ENCODE measurements at regions not wholly inside any gene's neighbourhood (a gene's known extent, or its start where the extent isn't known, plus 50 kb on each side); places are given as distances from the start of the nearest gene placed in this dataset.

DNA sequence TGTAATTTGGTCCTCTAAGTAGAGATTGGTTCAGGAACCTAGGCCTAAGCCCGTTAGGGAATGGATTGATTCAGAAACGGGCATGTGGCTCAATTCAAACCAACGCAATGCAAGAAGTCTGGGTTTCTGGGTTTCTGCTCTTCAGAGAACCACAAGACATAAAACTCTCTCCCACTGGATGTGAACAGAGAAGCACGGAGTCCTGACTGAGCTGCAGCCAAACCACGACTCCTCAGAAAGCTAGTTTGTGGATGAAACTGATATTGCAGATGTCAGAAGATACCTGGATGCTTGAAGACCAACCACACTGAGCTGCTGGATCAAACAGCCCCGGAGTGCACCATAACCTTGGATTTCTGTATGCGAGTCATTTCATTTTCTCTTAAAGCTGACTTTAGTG is 50.0 kb downstream of the SOD2 start:
- no peak for TF ChIP-seq FOXP2 (optimal IDR thresholded peaks at IDR 0.05; ENCODE audit: borderline replicate concordance, extremely low read depth, extremely low read length, insufficient read depth)
- TF ChIP-seq, protein P1, sequence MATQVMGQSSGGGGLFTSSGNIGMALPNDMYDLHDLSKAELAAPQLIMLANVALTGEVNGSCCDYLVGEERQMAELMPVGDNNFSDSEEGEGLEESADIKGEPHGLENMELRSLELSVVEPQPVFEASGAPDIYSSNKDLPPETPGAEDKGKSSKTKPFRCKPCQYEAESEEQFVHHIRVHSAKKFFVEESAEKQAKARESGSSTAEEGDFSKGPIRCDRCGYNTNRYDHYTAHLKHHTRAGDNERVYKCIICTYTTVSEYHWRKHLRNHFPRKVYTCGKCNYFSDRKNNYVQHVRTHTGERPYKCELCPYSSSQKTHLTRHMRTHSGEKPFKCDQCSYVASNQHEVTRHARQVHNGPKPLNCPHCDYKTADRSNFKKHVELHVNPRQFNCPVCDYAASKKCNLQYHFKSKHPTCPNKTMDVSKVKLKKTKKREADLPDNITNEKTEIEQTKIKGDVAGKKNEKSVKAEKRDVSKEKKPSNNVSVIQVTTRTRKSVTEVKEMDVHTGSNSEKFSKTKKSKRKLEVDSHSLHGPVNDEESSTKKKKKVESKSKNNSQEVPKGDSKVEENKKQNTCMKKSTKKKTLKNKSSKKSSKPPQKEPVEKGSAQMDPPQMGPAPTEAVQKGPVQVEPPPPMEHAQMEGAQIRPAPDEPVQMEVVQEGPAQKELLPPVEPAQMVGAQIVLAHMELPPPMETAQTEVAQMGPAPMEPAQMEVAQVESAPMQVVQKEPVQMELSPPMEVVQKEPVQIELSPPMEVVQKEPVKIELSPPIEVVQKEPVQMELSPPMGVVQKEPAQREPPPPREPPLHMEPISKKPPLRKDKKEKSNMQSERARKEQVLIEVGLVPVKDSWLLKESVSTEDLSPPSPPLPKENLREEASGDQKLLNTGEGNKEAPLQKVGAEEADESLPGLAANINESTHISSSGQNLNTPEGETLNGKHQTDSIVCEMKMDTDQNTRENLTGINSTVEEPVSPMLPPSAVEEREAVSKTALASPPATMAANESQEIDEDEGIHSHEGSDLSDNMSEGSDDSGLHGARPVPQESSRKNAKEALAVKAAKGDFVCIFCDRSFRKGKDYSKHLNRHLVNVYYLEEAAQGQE (IDR thresholded peaks at IDR 0.05; ENCODE audit: insufficient read depth in 1 of 2, low read depth in 2 of 2, low read length in 2 of 2), result no peak
- no peak for TF ChIP-seq SIN3A (IDR thresholded peaks at IDR 0.05; ENCODE audit: borderline replicate concordance, insufficient read depth, low read length)
- no peak for TF ChIP-seq TAF1 (IDR thresholded peaks at IDR 0.05; ENCODE audit: borderline replicate concordance, insufficient read depth, low read length)
- no peak for TF ChIP-seq POLR2AphosphoS5 (IDR thresholded peaks at IDR 0.05; ENCODE audit: low read depth, low read length)

- TF ChIP-seq TAF1 (IDR thresholded peaks at IDR 0.05; ENCODE audit: borderline replicate concordance, insufficient read depth, low read length) (no peak), FOXP2 (optimal IDR thresholded peaks at IDR 0.05; ENCODE audit: borderline replicate concordance, extremely low read depth, extremely low read length, insufficient read depth) (no peak), POLR2AphosphoS5 (IDR thresholded peaks at IDR 0.05; ENCODE audit: low read depth, low read length) (no peak), SIN3A (IDR thresholded peaks at IDR 0.05; ENCODE audit: borderline replicate concordance, insufficient read depth, low read length) (no peak)
- TF ChIP-seq, protein P1 (IDR thresholded peaks at IDR 0.05; ENCODE audit: insufficient read depth in 1 of 2, low read depth in 2 of 2, low read length in 2 of 2), result no peak
Observed at GRCh38 chr6:159642481-159642880, 50.6 kb downstream of the SOD2 start.

DNA sequence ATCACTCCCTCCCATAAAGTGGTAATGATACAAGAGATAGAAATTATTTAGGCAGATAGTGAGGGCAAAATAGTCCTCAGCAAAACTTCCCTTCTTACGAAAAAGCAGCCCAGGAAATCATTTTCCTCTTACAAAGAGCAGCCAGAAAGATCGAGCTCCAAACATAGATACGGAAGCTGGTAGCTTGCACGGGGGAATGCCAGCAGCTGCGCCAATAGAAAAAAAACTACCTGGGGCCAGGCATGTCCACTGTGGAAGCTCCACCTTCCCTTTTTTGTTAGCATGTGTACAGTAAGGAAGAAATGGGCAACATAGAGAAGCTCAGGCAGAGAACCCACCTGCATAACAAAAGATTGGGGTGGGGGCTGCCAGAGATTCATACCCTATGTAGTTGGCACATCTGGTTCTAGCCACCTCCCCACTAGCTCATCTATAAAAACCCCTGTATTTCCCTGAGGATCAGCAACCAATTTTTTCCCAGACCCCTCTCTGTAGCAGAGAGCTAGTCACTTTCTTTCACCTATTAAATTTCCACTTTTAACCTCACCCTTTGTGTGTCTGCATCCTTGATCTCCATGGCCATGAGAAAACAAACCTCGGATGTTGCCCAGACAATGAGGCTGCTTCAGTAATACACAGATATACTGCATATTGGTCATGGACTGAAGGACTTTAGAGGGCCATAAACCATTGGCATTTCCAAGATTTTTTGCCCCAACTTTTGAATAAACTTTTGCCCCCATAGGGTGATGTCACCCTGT is 52.1 kb downstream of the SOD2 start:
- no peak for TF ChIP-seq SIN3A (IDR thresholded peaks at IDR 0.05; ENCODE audit: borderline replicate concordance, insufficient read depth, low read length)
- no peak for TF ChIP-seq FOXP2 (optimal IDR thresholded peaks at IDR 0.05; ENCODE audit: borderline replicate concordance, extremely low read depth, extremely low read length, insufficient read depth)
- no peak for TF ChIP-seq POLR2AphosphoS5 (IDR thresholded peaks at IDR 0.05; ENCODE audit: low read depth, low read length)
- no peak for TF ChIP-seq TAF1 (IDR thresholded peaks at IDR 0.05; ENCODE audit: borderline replicate concordance, insufficient read depth, low read length)
- TF ChIP-seq, protein P1 (IDR thresholded peaks at IDR 0.05; ENCODE audit: insufficient read depth in 1 of 2, low read depth in 2 of 2, low read length in 2 of 2), result no peak

DNA sequence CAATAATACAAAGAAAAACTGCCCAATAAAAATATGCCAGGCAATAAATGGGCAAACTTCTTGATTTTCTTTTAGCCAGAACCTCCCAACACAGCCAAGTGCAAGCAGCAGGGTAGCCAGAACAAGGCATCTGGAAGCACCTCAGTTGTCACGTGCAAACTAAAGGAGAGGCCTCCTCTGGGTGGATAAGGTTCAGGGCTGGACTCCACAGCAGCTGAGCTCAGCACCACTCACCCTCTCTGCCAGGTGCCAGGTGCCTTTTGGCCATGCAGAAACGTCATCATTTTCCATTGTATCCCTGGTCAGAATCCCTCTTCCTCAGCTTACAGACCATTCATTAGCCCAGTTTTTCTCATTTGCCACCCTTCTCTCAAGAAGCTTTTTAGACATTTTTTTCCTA is 52.7 kb downstream of the SOD2 start:
- TF ChIP-seq, protein P1 (IDR thresholded peaks at IDR 0.05; ENCODE audit: insufficient read depth in 1 of 2, low read depth in 2 of 2, low read length in 2 of 2), result no peak
- TF ChIP-seq SIN3A (IDR thresholded peaks at IDR 0.05; ENCODE audit: borderline replicate concordance, insufficient read depth, low read length) (no peak), POLR2AphosphoS5 (IDR thresholded peaks at IDR 0.05; ENCODE audit: low read depth, low read length) (no peak)
